Stimulated activated naive CD8-positive, alpha-beta T cell treated with anti-CD3 and anti-CD28 coated beads, Interleukin-15, amount 100 ng/mL, for 72 hours (primary cell): ENCODE measurements at regions not wholly inside any gene's neighbourhood (a gene's known extent, or its start where the extent isn't known, plus 50 kb on each side); places are given as distances from the start of the nearest gene placed in this dataset.

ENCODE experiments used
- ATAC-seq: fragments of 150-1000 bp; cut with Tn5 transposase; 2 replicates; pipeline ENCODE4 v1.10.0; 2021; ENCODE audit warnings: mild to moderate bottlenecking, moderate library complexity
- DNase-seq, 2 donors: peaks; one replicate each; pipeline ENCODE4 v3.0.0; 2021 to 2022
- H3K27ac Mint-ChIP-seq, 2 donors: one replicate each; pipeline ENCODE4 v1.8.0; 2022; ENCODE audit warnings: mild to moderate bottlenecking in 2 of 2, mixed read lengths in 2 of 2, moderate library complexity in 2 of 2
- H3K27me3 Mint-ChIP-seq: one replicate; pipeline ENCODE4 v1.8.0; 2022; ENCODE audit warnings: mixed read lengths
- H3K4me1 Mint-ChIP-seq: one replicate; pipeline ENCODE4 v1.8.0; 2022; ENCODE audit warnings: mild to moderate bottlenecking, mixed read lengths
- H3K4me3 Mint-ChIP-seq, 2 donors: one replicate each; pipeline ENCODE4 v1.8.0; 2022; ENCODE audit warnings: mild to moderate bottlenecking in 2 of 2, mixed read lengths in 2 of 2, moderate library complexity in 1 of 2
- H3K9me3 Mint-ChIP-seq, 2 donors: one replicate each; pipeline ENCODE4 v1.8.0; 2022; ENCODE audit warnings: mixed read lengths in 2 of 2

DNA sequence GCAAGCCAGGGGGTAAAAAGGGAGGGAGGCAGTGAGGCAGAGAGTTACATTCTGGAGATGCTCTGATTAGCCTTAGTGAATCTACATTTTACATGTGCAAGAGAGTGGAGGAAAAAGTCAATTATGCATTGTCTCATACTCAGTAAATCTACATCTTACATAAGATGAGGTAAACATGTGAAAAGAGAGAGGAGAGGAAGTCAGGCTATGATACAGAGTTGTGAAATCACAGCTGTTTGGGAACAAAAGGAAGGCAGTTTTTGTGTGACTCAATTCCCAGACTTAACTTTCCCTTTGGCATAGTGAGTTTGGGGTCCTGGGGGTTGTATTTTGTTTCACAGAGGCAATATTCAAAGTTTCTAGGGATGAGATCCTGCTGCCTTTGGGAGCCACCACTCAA is 67.8 kb downstream of the GP2 start:
- Mint-ChIP-seq H3K9me3 (peaks cover 4 to 7% of the 10 kb centered on the region in 2 donors), H3K4me3 (no peak overlapping the region), H3K27me3 (no peaks in the 10 kb centered on the region), H3K27ac (no peak overlapping the region), H3K4me1 (no peaks in the 10 kb centered on the region)
- no peak for ATAC-seq
- DNase-seq: no peak

DNA sequence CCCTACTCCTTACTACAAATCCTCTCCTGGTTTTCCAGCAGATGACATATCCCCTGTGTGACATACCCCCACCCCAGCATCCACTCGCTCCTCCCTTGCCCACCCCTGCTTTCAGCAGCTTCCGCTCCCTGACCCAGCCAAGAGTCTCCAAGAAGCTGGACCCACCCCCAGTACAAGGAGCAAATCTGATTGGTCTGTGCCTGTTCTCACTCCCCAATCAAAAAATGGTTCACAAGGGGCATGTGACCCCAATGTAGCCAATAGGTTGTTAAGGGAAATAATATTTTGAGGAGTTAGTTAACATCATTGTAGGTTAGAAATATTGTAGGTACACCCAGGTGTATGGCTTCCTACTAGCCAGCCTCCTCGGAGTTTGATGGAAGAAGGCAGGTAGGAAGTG is 70.1 kb downstream of the GP2 start:
- DNase-seq (no peak), ATAC-seq (no peak)
- no peaks in the 10 kb centered on the region for H3K27me3 Mint-ChIP-seq
- peaks cover 4 to 7% of the 10 kb centered on the region in 2 donors for H3K9me3 Mint-ChIP-seq
- H3K27ac Mint-ChIP-seq: no peak overlapping the region
- no peaks in the 10 kb centered on the region for H3K4me1 Mint-ChIP-seq
- no peak overlapping the region for H3K4me3 Mint-ChIP-seq

DNA sequence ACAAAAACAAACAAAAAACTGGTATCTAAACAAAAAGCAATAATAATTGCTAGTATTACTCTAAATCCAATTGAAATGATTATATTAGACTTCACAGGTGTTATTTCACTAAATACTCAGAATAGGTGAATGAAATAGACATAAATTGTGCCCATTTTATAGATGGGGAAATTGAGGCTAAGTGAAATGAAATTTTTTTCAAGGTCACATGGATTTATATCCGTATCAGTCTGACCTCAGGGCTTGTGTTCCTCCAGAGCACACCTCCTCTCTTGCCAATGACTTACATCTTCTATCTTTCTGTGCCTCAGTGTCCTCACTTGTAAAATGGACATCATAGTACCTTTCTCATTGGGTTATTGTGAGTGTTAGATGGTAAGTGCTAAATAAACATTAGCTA is 72.3 kb downstream of the GP2 start:
- peaks cover 4 to 7% of the 10 kb centered on the region in 2 donors for H3K9me3 Mint-ChIP-seq
- H3K4me3 Mint-ChIP-seq: no peak overlapping the region
- H3K27me3 Mint-ChIP-seq: no peaks in the 10 kb centered on the region
- H3K27ac Mint-ChIP-seq: no peak overlapping the region
- ATAC-seq (no peak), DNase-seq (no peak)
- H3K4me1 Mint-ChIP-seq: no peaks in the 10 kb centered on the region

DNA sequence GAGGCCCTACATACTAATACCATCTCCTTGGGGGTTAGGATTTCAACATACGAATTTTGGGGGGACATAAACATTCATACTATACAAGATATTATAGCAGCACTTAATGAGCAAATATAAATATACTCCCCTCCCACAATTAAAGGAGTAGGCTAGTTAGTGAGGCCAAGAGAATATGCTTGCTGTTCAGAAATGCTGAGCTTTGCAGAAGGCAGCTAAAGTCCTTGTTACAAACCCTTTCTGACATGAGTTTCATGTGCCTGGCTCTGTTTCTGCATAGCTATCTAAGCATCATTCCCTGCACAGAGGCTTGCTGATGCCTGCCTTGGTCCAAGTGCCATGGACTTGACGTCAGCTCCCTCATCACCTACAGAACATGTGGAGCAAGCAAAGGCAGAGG is 73.5 kb downstream of the GP2 start:
- no peak overlapping the region for H3K4me3 Mint-ChIP-seq
- peaks cover 0 to 1% of the 10 kb centered on the region in 2 donors for H3K9me3 Mint-ChIP-seq
- H3K27me3 Mint-ChIP-seq: no peaks in the 10 kb centered on the region
- DNase-seq (no peak), ATAC-seq (no peak)
- H3K27ac Mint-ChIP-seq: peak overlapping the region in 1 of 2 donors; percentile 20
- H3K4me1 Mint-ChIP-seq: no peaks in the 10 kb centered on the region

DNA sequence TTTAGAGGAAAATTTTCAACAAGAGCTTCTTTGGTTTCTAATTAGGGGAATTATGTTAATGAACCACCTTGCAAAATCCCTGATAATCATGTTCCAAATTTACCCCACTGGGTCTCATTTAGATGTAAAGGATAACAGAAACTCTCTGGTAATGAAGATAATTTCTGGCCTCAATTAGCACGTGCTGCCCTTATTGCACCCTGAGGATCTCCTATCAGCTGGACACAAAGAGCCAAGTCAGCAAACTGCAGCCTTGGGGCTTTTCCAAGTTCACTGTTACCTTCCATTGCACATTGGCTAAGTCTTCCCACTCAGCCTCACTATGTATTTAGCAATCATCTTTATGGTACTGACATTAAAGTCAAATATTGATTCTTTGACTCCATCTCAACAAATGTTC is 78.1 kb downstream of the GP2 start:
- ATAC-seq (no peak), DNase-seq (no peak)
- Mint-ChIP-seq H3K27ac (no peak overlapping the region), H3K9me3 (peaks cover 3 to 4% of the 10 kb centered on the region in 2 donors), H3K27me3 (no peaks in the 10 kb centered on the region), H3K4me1 (no peaks in the 10 kb centered on the region), H3K4me3 (no peak overlapping the region)

DNA sequence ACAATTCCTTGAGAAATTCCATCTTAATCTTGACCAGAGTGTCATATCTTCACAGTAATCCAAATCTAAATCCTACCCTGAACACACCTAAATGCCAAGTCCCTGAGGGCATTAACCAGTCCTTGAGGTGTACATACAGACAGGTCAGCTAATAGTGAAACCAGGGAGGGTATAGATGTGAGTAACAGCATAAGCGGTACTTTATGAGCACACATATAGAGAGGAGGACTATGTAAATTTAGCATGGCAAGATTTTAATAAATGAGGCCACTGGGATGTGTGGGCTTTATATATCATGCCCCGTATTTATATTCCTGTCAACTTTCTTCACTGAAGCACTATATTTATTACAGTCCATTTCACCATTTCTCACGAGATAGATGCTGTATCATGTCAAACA is 80.2 kb downstream of the GP2 start:
- no peak overlapping the region for H3K27ac Mint-ChIP-seq
- H3K27me3 Mint-ChIP-seq: no peaks in the 10 kb centered on the region
- peaks cover 6% of the 10 kb centered on the region in 2 donors for H3K9me3 Mint-ChIP-seq

DNA sequence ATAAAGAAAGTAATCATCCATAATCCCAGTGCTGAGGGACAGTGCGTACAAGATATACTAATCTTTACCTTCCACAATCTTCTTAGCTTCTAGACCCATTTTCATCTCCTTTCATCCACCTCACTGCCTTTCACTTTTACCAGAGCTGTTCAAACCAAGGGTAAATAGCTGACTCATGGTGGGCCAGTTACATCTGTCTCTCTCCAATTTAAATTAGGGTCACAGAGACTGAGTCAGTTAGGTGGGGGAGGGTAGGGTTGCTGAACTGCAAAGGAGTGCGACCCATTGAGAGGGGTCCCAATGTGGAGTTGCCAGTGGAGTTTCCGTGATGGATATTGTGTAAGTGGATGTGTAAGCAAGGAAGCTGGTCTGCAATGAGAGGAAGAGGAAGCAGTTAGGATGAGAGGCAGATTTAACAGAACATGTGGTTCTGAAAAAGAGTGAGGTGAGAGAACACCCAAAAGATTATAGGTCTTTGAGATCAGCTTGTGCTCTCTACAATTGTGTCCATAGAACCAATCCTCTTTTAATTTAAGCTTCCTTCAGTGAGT is 83.5 kb downstream of the GP2 start:
- Mint-ChIP-seq H3K27ac (no peak overlapping the region), H3K27me3 (peaks cover 10% of the 10 kb centered on the region), H3K4me3 (no peak overlapping the region), H3K4me1 (peaks cover 6% of the 10 kb centered on the region), H3K9me3 (peaks cover 10 to 15% of the 10 kb centered on the region in 2 donors)
- no peak for DNase-seq
- ATAC-seq: no peak

More for the DNA sequence above, 80.2 kb downstream of the GP2 start:
- ATAC-seq: no peak
- DNase-seq: no peak
- H3K4me3 Mint-ChIP-seq: no peak overlapping the region
- peaks cover 6% of the 10 kb centered on the region for H3K4me1 Mint-ChIP-seq

DNA sequence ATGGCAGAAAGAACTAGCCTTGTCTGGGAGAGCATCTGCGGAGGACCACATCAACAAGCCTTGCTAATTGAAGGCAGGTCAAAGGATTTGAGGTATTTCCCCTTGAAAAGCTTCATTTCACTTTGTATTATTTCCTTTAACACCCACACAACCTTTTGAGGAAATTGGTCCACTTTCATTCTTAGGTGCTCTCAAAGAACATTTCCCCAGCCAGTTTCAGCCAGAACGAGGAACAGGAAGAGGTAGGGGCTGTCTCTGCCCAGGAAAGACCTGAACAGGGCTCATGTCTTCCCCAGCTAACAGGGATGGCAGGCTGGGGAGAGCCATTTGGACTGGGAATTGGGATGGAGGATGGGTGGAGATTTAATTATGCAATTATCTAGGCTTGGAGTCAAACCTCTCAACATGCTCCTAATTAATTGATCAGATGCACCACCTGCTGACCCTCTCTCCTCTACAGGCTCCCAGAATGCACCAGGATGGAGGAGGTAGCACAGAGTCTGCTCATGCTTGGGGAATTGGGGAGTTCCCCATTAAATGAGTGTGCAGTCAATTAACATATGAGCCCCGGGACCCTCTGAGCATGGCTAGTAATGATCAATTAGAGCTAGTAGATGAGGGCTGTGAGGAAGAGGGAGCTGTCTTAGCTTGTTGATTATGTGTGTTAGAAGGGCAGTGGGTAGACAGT is 84.6 kb downstream of the GP2 start:
- DNase-seq (no peak), ATAC-seq (no peak)
- H3K4me1 Mint-ChIP-seq: peaks cover 6% of the 10 kb centered on the region
- H3K9me3 Mint-ChIP-seq: peaks cover 10 to 15% of the 10 kb centered on the region in 2 donors
- peaks cover 10% of the 10 kb centered on the region for H3K27me3 Mint-ChIP-seq
- H3K27ac Mint-ChIP-seq: peak overlapping the region in 1 of 2 donors; percentile 9
- no peak overlapping the region for H3K4me3 Mint-ChIP-seq

DNA sequence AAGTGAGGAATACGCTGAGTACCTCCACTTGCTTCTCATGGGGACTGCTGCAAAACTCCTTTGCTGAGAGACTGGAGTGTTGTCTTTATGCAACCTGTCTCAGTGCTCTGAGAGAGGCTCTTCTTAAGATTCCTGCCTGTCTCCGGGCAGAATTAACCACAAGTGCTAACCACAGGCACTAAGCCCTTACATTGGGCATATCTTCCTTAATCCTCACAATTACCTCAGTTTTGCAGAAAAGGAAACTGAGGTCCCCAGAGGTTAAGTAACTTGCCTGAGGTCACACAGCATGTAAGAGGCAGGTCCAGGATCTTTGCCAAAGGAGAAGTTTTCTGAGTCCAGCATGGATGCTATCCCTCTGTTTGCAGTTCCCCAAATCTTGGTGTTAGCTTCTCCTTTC is 86.0 kb downstream of the GP2 start:
- peaks cover 6% of the 10 kb centered on the region for H3K4me1 Mint-ChIP-seq

DNA sequence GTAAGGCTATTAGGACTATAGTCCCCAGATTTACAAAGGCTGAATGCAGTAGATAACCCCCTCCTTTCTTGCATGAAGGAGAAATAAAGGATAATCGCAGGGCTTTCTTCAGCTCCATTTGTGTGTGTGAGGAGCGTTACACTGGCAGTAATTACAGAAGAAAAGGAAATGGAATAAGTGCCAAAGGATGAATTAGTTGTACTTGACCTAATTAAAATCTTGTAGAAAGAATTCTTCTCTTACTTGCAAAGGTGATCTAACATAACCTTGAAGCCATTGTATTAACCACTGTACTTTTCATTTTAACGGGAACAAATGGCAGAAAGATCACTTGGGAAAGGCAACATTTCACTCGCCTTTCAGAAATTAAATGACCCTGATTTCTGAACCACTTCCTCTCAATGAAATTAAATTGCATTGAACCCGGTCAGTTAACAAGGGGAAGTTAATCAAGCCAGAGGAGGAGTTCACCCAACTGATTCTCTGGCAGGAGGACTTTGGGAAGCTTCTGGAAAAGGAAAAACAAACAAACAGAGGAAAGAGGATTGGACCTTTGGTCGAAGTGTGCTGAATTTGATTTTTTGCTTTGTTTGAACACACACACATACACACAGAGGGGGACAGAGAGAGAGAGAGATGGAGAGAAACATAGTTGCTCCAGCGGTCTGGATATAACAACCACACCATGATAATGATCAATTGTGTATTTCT is 90.6 kb downstream of the GP2 start:
- Mint-ChIP-seq H3K27me3 (peaks cover 10% of the 10 kb centered on the region), H3K4me3 (no peak overlapping the region), H3K4me1 (no peaks in the 10 kb centered on the region), H3K9me3 (peaks cover 5 to 13% of the 10 kb centered on the region in 2 donors), H3K27ac (no peak overlapping the region)
- DNase-seq (no peak), ATAC-seq (no peak)

More for the DNA sequence above, 86.0 kb downstream of the GP2 start:
- H3K4me3 Mint-ChIP-seq: no peak overlapping the region
- peaks cover 10 to 15% of the 10 kb centered on the region in 2 donors for H3K9me3 Mint-ChIP-seq
- DNase-seq (no peak), ATAC-seq (no peak)
- peaks cover 10% of the 10 kb centered on the region for H3K27me3 Mint-ChIP-seq
- no peak overlapping the region for H3K27ac Mint-ChIP-seq

DNA sequence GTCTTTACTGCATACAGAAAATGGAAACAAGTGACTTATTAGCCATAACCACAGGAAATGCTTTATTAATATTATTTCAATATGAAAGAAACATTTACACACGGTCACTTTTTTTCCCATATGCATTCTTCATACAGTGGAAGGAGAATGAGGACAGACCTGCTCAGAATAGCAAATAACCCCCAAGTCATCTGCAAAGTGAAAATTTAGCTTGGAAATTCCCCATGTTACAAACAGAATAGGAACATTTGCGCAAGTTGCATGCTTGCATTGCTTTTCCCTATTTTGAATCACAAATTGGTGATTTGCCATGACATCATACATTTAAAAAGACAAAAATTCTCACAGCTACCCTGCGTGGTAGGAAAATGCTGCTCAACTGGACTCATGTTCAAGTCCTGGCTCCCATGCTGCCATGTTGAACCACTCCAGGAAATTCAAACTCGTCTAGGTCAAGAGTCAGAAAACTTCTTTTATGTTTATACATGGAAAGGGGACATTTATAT is 102.0 kb downstream of the GP2 start:
- ATAC-seq (no peak), DNase-seq (no peak)
- no peak overlapping the region for H3K27ac Mint-ChIP-seq
- no peaks in the 10 kb centered on the region for H3K27me3 Mint-ChIP-seq
- H3K9me3 Mint-ChIP-seq: peaks cover 0 to 5% of the 10 kb centered on the region in 2 donors
- no peaks in the 10 kb centered on the region for H3K4me1 Mint-ChIP-seq
- H3K4me3 Mint-ChIP-seq: no peak overlapping the region

DNA sequence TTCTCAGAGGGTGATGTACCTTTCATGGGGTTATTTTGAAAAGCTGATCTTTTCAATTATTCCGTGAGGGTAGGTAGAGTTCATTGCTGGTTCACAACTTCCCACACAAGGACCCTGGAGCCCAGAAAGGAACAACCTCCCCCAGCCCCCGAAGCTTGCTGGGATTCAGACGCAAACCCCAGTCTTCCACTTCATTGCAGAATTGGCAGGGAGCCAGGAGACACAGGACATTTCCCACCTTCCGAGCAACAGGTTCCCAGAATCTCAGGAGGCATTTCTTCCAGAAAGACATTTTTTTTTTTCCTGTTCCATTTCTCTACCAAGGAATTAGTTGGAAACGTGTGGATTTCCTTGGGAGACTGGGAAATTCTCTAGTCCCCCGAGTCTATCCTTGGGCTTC is 106.1 kb downstream of the GP2 start:
- Mint-ChIP-seq H3K4me3 (no peak overlapping the region), H3K27ac (no peak overlapping the region), H3K9me3 (peaks cover 0 to 5% of the 10 kb centered on the region in 2 donors), H3K27me3 (no peaks in the 10 kb centered on the region), H3K4me1 (no peaks in the 10 kb centered on the region)
- ATAC-seq: no peak
- DNase-seq: no peak

DNA sequence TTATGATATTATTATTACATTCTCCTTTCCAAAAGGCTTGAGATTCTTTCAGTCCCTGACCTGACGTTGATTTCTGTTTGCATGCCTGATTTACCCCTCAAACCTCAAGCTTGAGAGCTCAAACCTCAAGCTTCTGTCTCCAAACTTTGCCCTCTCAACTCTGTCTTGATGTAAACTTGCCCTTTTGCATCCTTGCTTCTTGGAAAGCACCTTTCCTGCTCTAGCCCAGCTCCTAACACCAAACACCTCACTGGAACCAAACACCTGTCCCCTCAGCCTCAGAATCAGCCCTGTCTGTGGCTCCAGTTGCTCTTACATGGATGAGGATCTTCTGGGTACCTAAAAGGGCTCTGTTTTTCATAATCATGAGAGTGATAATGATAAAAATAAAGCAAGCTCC is 109.2 kb downstream of the GP2 start:
- DNase-seq (no peak), ATAC-seq (no peak)
- Mint-ChIP-seq H3K4me3 (no peak overlapping the region), H3K4me1 (no peaks in the 10 kb centered on the region), H3K9me3 (peaks cover 5 to 20% of the 10 kb centered on the region in 2 donors), H3K27me3 (no peaks in the 10 kb centered on the region), H3K27ac (no peak overlapping the region)

DNA sequence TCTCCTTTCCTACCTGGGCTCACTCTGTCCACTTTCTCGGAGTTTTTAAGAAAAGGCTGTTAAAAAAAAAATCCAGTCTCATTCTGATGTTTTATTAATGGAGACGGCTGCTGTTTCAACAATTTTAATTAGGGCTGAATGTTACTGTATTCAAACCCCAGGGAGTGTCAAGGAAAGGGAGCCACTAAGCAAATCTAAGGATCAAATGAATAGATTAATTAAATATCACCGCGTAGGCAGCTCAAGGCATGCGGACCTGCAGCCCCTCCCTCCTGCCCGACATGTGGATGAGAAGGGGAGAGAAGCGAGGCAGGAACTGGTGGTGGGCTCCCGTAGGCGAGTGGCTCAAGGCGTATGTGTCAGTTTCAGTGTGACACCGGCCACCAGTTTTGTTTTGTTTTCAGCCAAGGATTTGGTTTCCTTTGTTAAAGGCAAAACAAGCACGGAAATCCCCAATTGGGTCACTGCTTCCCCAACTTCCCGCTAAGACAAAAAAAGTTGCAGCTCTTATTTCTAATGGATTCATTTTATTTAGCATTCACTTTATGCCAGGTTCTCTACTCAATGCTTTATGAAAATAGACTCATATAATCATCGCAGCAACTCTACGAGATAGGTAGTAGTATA is 110.6 kb downstream of the GP2 start:
- peaks cover 2 to 21% of the 10 kb centered on the region in 2 donors for H3K9me3 Mint-ChIP-seq
- ATAC-seq: no peak
- H3K27me3 Mint-ChIP-seq: no peaks in the 10 kb centered on the region
- H3K4me1 Mint-ChIP-seq: no peaks in the 10 kb centered on the region
- no peak overlapping the region for H3K27ac Mint-ChIP-seq
- H3K4me3 Mint-ChIP-seq: no peak overlapping the region
- no peak for DNase-seq

DNA sequence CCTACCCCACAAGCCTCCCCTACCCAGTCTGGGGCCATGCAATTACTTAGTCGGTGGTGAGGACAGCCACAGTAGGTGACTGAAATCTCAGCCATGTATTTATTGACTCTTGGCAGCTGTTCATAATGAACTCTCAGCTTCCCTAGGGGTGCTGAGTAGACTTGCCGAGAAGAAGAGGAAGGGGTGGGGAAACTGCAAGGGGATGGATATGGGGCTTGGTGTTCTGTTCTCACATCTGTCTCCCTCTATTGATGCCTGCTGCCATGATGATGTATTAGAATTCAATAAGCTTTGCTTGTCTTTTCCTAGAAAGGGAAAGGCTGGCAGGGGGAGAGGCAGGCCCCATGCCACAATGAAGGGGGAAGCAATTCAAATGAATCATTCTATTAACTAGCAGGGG is 112.9 kb downstream of the GP2 start:
- ATAC-seq: no peak
- Mint-ChIP-seq H3K27ac (no peak overlapping the region), H3K9me3 (peaks cover 12 to 37% of the 10 kb centered on the region in 2 donors), H3K27me3 (no peaks in the 10 kb centered on the region), H3K4me3 (no peak overlapping the region), H3K4me1 (no peaks in the 10 kb centered on the region)
- no peak for DNase-seq

DNA sequence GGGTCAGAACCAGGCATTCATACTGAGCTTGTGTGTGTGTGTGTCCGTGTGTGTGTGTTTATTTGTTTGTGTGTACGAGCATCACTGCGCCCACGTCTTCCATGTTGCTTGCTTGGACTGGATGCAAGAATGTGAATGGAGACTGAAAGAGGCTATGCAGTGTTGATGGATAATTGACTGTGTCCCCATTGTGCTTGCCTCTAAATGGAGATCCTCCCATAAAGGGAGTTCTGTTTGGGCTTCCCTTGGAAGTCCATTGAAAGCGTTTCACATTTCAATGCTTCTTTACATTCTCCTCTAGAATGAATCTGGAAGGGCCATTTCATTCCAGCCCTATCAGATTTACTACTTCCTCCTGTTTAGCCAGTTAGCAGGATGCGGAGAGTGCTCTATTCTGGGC is 124.0 kb downstream of the GP2 start:
- H3K27ac Mint-ChIP-seq: no peak overlapping the region
- H3K9me3 Mint-ChIP-seq: peaks cover 4 to 7% of the 10 kb centered on the region in 2 donors
- H3K27me3 Mint-ChIP-seq: peaks cover 6% of the 10 kb centered on the region
- DNase-seq: no peak
- no peak for ATAC-seq
- H3K4me3 Mint-ChIP-seq: no peak overlapping the region
- no peaks in the 10 kb centered on the region for H3K4me1 Mint-ChIP-seq
